GM21717 (cell line): ENCODE measurements at regions not wholly inside any gene's neighbourhood (a gene's known extent, or its start where the extent isn't known, plus 50 kb on each side); places are given as distances from the start of the nearest gene placed in this dataset.
"Not testable (repeated sequence)": the region's sequence is repeated elsewhere in the genome, so short reads cannot be mapped to it uniquely, and the experiment has no call there.

ENCODE experiments used
- ATAC-seq: cut with Tn5 transposase; IDR thresholded peaks from one replicate; pipeline ENCODE4 v1.9.1; 2021; ENCODE audit warnings: mild to moderate bottlenecking, moderate library complexity; ENCODE audit not compliant: unreplicated experiment

- ATAC-seq = no peak
These were observed 147.3 kb upstream of the DPH6 start for GRCh38 chr15:35693286-35693685.

GRCh38 chr15:35693886-35694285, 147.9 kb upstream of the DPH6 start:
- ATAC-seq = no peak

- ATAC-seq = no peak
These were observed 149.0 kb upstream of the DPH6 start for GRCh38 chr15:35695003-35695402.

- ATAC-seq = no peak
These were observed 150.8 kb upstream of the DPH6 start for GRCh38 chr15:35696767-35697231.

GRCh38 chr15:35697549-35698299, 151.8 kb upstream of the DPH6 start:
- no peak for ATAC-seq

- ATAC-seq = no peak
These were observed 152.4 kb upstream of the DPH6 start for GRCh38 chr15:35698331-35698730.

- ATAC-seq = no peak
These were observed 153.1 kb upstream of the DPH6 start for GRCh38 chr15:35698966-35699575.

- ATAC-seq = not testable (repeated sequence)
These were observed 154.2 kb upstream of the DPH6 start for GRCh38 chr15:35700091-35700593.

GRCh38 chr15:35701402-35702046, 155.6 kb upstream of the DPH6 start:
- ATAC-seq = no peak

GRCh38 chr15:35702946-35703495, 157.1 kb upstream of the DPH6 start:
- no peak for ATAC-seq

GRCh38 chr15:35705030-35705883, 159.3 kb upstream of the DPH6 start:
- ATAC-seq = no peak

- ATAC-seq = no peak
These were observed 160.1 kb upstream of the DPH6 start for GRCh38 chr15:35705884-35706585.

GRCh38 chr15:35712956-35713355, 167.0 kb upstream of the DPH6 start:
- no peak for ATAC-seq

GRCh38 chr15:35713733-35714132, 167.8 kb upstream of the DPH6 start:
- no peak for ATAC-seq

- ATAC-seq = no peak
These were observed 171.8 kb upstream of the DPH6 start for GRCh38 chr15:35717721-35718120.

GRCh38 chr15:35720019-35720418, 174.1 kb upstream of the DPH6 start:
- no peak for ATAC-seq

- no peak for ATAC-seq
These were observed 175.0 kb upstream of the DPH6 start for GRCh38 chr15:35720984-35721383.

GRCh38 chr15:35721751-35722150, 175.8 kb upstream of the DPH6 start:
- ATAC-seq = no peak

- no peak for ATAC-seq
These were observed 176.5 kb upstream of the DPH6 start for GRCh38 chr15:35722501-35722900.
